HepG2 (cell line): ENCODE measurements at regions not wholly inside any gene's neighbourhood (a gene's known extent, or its start where the extent isn't known, plus 50 kb on each side); places are given as distances from the start of the nearest gene placed in this dataset.

ENCODE experiments used
- ATAC-seq: fragments of 200-7000 bp; cut with Tn5 transposase; 3 replicates; pipeline ENCODE4 v1.9.1; 2020; ENCODE audit warnings: mild to moderate bottlenecking, moderate library complexity
- BruUV-seq: library from RNA; stranded (reverse); fragments of 400-500 nt; replicated peaks from 2 replicates; lab custom pipeline; 2021; lab: Mats Ljungman, UMichigan
- CTCF ChIA-PET: fragments of 300-600 bp; formaldehyde crosslinking; extraction: SDS; loops from one replicate; lab custom pipeline; 2021; ENCODE audit warnings: low total read pairs, inconsistent platforms, low intra/inter-chr PET ratio; lab: Yijun Ruan, JAX
- POLR2A ChIA-PET: fragments of 350-600 bp; sonication (Branson Sonifier 250); formaldehyde crosslinking; loops from one replicate; lab custom pipeline; 2020; ENCODE audit warnings: antibody characterized with exemption, inconsistent platforms; lab: Yijun Ruan, JAX
- DNase-seq: peaks from one replicate; pipeline ENCODE4 v3.0.0-alpha.2; 2015; ENCODE audit warnings: low spot score
- FAIRE-seq: peaks from 3 replicates; lab custom pipeline; 2011; peaks lifted over from hg19 to GRCh38; lab: Jason Lieb, UNC
- H2AFZ ChIP-seq: one replicate; pipeline ENCODE4 v1.6.1; 2011; ENCODE audit warnings: low read length, inconsistent platforms
- H3K27ac ChIP-seq: fragments of 300-600 bp; 3 replicates; pipeline ENCODE4 v1.8.0; 2011; ENCODE audit warnings: mixed run types, mild to moderate bottlenecking, mixed read lengths, low read length, inconsistent platforms; ENCODE audit not compliant: insufficient read depth; ENCODE audit errors: extremely low read length
- H3K27me3 ChIP-seq, 2 experiments: fragments of 200-600 bp in 1 of 2; 2 replicates in 1 of 2; 3 replicates in 1 of 2; pipeline versions ENCODE4 v1.6.0 to v1.8.0; 2011; ENCODE audit warnings: low read length in 2 of 2, mild to moderate bottlenecking in 2 of 2, moderate library complexity in 2 of 2, inconsistent platforms in 1 of 2; ENCODE audit not compliant: insufficient read depth in 2 of 2, control insufficient read depth in 1 of 2
- H3K36me3 ChIP-seq, 2 experiments: fragments of 200-600 bp in 1 of 2; replicated peaks in 1 of 2; 2 replicates in 1 of 2; 3 replicates in 1 of 2; pipeline versions ENCODE4 v1.5.1 to v1.8.0; 2011; ENCODE audit warnings: low read length in 2 of 2, inconsistent platforms in 1 of 2; ENCODE audit not compliant: insufficient read depth in 2 of 2, control insufficient read depth in 1 of 2
- H3K4me1 ChIP-seq: 2 replicates; pipeline ENCODE4 v1.5.1; 2012; ENCODE audit warnings: low read length, inconsistent platforms; ENCODE audit not compliant: insufficient read depth
- H3K4me2 ChIP-seq: 2 replicates; pipeline ENCODE4 v1.6.0; 2011; ENCODE audit warnings: low read depth, low read length, inconsistent platforms
- H3K4me3 ChIP-seq, 3 experiments: fragments of 200-600 bp in 1 of 3; sonication (generic), shearing (Covaris generic) in 1 of 3; replicated peaks in 1 of 3; 2 replicates each; pipeline ENCODE4 v1.5.1; 2011 to 2016; ENCODE audit warnings: low read length in 3 of 3, inconsistent platforms in 2 of 3, low read depth in 2 of 3, mild to moderate bottlenecking in 2 of 3, control low read depth in 1 of 3, mixed read lengths in 1 of 3; ENCODE audit not compliant: insufficient read depth in 1 of 3
- H3K79me2 ChIP-seq: one replicate; pipeline ENCODE4 v1.6.1; 2011; ENCODE audit warnings: low read length, inconsistent platforms; ENCODE audit not compliant: insufficient read depth
- H3K9ac ChIP-seq: 2 replicates; pipeline ENCODE4 v1.6.0; 2011; ENCODE audit warnings: mild to moderate bottlenecking, low read depth, low read length, inconsistent platforms; ENCODE audit not compliant: insufficient read depth
- H3K9me3 ChIP-seq: 2 replicates; pipeline ENCODE4 v1.5.1; 2012; ENCODE audit warnings: mild to moderate bottlenecking, low read length
- H4K20me1 ChIP-seq: 2 replicates; pipeline ENCODE4 v1.6.0; 2011; ENCODE audit warnings: inconsistent platforms, mild to moderate bottlenecking, low read length, moderate library complexity; ENCODE audit not compliant: insufficient read depth
- FOXK1 ChIP-seq: sonication (generic); formaldehyde crosslinking; IDR thresholded peaks from 2 replicates; pipeline ENCODE4 v1.4.0; 2020; ENCODE audit warnings: low read depth, missing genetic modification reagents, borderline replicate concordance
- HES4 ChIP-seq: sonication (generic); formaldehyde crosslinking; IDR thresholded peaks from 2 replicates; pipeline ENCODE4 v1.9.0; 2021; ENCODE audit warnings: mild to moderate bottlenecking, missing genetic modification reagents, borderline replicate concordance
- KDM6A ChIP-seq: IDR thresholded peaks from 2 replicates; pipeline ENCODE4 v1.6.1; 2016; ENCODE audit warnings: low read depth
- MATR3 ChIP-seq: sonication (generic); formaldehyde crosslinking; IDR thresholded peaks from 2 replicates; pipeline ENCODE4 v1.4.0; 2020; ENCODE audit warnings: missing genetic modification reagents
- MLLT10 ChIP-seq: sonication (generic); formaldehyde crosslinking; IDR thresholded peaks from 2 replicates; pipeline ENCODE4 v1.4.0; 2020; ENCODE audit warnings: missing genetic modification reagents
- POLR2AphosphoS5 ChIP-seq: IDR thresholded peaks from 2 replicates; pipeline ENCODE4 v1.6.1; 2012; ENCODE audit warnings: low read depth, low read length
- ZNF577 ChIP-seq: sonication (generic); formaldehyde crosslinking; IDR thresholded peaks from 2 replicates; pipeline ENCODE4 v1.4.0; 2020; ENCODE audit warnings: mild to moderate bottlenecking, low read depth, missing genetic modification reagents, borderline replicate concordance
- ZSCAN31 ChIP-seq: sonication (generic); formaldehyde crosslinking; IDR thresholded peaks from 2 replicates; pipeline ENCODE4 v1.5.0; 2020; ENCODE audit warnings: low read depth, mild to moderate bottlenecking, missing genetic modification reagents
- WGBS: methylation state at CpG from one replicate; pipeline ENCODE4 v1.1.6; 2017; ENCODE audit warnings: low lambda C conversion rate; 5-methylcytosine and 5-hydroxymethylcytosine counted together
- in situ Hi-C: cut with HindIII; loops from 2 replicates; pipeline ENCODE4 v1.10.0; 2017; ENCODE audit warnings: low pct_unique_long_range_greater_than_20kb; ENCODE audit not compliant: extremely low pct_ligation_motif_present
- intact Hi-C: fragments of 100-400 bp; cut with micrococcal nuclease; formaldehyde crosslinking; loops from one replicate; pipeline ENCODE4 v1.10.0; 2022; ENCODE audit not compliant: unreplicated experiment

DNA sequence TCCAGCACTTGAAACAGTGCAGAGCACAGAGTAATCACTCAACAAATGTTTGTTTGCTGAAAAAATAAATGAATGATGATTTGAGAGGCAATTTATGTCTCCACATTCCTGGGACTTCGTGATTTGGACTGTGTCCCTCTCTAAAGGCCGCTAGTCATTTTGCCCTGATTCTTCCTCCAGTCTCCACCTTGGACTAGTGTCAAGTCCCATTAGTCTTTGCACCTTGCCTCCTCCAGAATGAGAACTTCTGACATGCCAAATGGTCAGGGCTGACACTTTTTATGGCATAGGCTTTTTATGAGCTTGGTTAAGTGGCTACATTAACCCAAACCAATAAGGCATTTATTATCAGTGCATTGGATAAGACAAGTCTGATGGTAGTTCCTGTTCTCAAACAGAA lies 65.1 kb upstream of the POF1B start:
- FAIRE-seq (no peak), DNase-seq (no peak), ATAC-seq (no peak)
- H2AFZ ChIP-seq, result no peak overlapping the region
- no peaks in the 10 kb centered on the region for H4K20me1 ChIP-seq
- TF ChIP-seq ZNF577 (CRISPR knock-in tag), result no peak
- TF ChIP-seq ZSCAN31 (CRISPR knock-in tag), result no peak
- TF ChIP-seq FOXK1, result no peak
- no peak for TF ChIP-seq MLLT10
- no peak for TF ChIP-seq HES4 (CRISPR knock-in tag)
- TF ChIP-seq POLR2AphosphoS5, result no peak
- TF ChIP-seq KDM6A (CRISPR knock-in tag), result no peak
- no peak for TF ChIP-seq MATR3 (CRISPR knock-in tag)
- BruUV-seq, result no TSS peak
- H3K36me3 ChIP-seq, result no peaks in the 10 kb centered on the region
- no peaks in the 10 kb centered on the region for H3K27me3 ChIP-seq
- no peak overlapping the region for H3K27ac ChIP-seq
- in situ Hi-C loops (no loop called here), intact Hi-C loops (no loop called here)
- H3K4me1 ChIP-seq, result no peaks in the 10 kb centered on the region
- H3K79me2 ChIP-seq, result no peaks in the 10 kb centered on the region
- ChIA-PET CTCF (no interaction called here), POLR2A (no interaction called here)
- peaks cover 9% of the 10 kb centered on the region for H3K9me3 ChIP-seq
- no peak overlapping the region for H3K9ac ChIP-seq
- H3K4me2 ChIP-seq, result no peak overlapping the region
- WGBS, result 0% methylated on average over 2 of the region's 2 CpGs
- H3K4me3 ChIP-seq, result no peak overlapping the region
